ENCODE measurements at regions not wholly inside any gene's neighbourhood (a gene's known extent, or its start where the extent isn't known, plus 50 kb on each side); places are given as distances from the start of the nearest gene placed in this dataset.

DNA sequence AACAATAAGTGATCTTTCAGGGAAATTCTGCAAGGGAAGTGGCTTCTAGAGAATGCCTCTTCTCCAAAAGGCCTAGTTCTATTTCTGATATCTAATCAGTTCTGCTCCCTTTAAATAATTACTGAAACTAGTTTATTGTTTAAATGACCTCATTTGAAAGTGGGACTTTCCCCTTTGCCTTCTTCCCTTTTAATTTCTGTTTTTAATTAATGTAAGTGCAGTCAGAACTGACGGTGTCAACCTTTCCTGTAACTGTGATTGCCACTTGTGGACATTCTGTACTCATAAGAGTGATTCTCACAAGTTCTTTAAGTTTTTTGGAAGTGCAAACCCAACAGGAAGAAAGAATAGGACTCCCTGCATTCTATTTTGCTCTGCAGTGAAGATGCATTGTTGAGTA, 265.3 kb upstream of the PLEKHG7 start:
- H3K4me3 Mint-ChIP-seq, result no peak overlapping the region
- no peak overlapping the region for H3K27ac ChIP-seq (ENCODE audit: low read depth)
- H3K9me3 Mint-ChIP-seq, result no peaks in the 10 kb centered on the region
- H3K27ac Mint-ChIP-seq, result no peak overlapping the region
- no peak overlapping the region for H3K4me3 ChIP-seq
- no peak for ATAC-seq
- no peaks in the 10 kb centered on the region for H3F3A ChIP-seq (replicated peaks; ENCODE audit: low read depth)
- H3K9me2 ChIP-seq (ENCODE audit: insufficient read depth), result peaks cover 18% of the 10 kb centered on the region; the same call in 1 of the 2 replicates
- H3K79me2 ChIP-seq (replicated peaks; ENCODE audit: insufficient read depth), result no peaks in the 10 kb centered on the region
- H4K20me1 ChIP-seq (replicated peaks; ENCODE audit: insufficient read depth), result no peaks in the 10 kb centered on the region
- H2AFZ ChIP-seq, result no peak overlapping the region
- no peaks in the 10 kb centered on the region for H3K36me3 ChIP-seq (ENCODE audit: insufficient read depth)
- H3K27me3 Mint-ChIP-seq (ENCODE audit: insufficient read depth, low read depth, poor library complexity), result no peaks in the 10 kb centered on the region
- H3K4me2 ChIP-seq, result no peak overlapping the region
- H3K4me1 ChIP-seq (ENCODE audit: insufficient read depth), result 0 out of 2 replicates have a peak, but pooled peaks cover 3% of the 10 kb centered on the region
- H3K36me3 Mint-ChIP-seq (ENCODE audit: low read depth), result no peaks in the 10 kb centered on the region
- H3K4me1 Mint-ChIP-seq, result peaks cover 7% of the 10 kb centered on the region
- H3K27me3 ChIP-seq (ENCODE audit: insufficient read depth), result no peaks in the 10 kb centered on the region
- DNase-seq (ENCODE audit: low spot score), result no peak
- TF ChIP-seq, protein P1, sequence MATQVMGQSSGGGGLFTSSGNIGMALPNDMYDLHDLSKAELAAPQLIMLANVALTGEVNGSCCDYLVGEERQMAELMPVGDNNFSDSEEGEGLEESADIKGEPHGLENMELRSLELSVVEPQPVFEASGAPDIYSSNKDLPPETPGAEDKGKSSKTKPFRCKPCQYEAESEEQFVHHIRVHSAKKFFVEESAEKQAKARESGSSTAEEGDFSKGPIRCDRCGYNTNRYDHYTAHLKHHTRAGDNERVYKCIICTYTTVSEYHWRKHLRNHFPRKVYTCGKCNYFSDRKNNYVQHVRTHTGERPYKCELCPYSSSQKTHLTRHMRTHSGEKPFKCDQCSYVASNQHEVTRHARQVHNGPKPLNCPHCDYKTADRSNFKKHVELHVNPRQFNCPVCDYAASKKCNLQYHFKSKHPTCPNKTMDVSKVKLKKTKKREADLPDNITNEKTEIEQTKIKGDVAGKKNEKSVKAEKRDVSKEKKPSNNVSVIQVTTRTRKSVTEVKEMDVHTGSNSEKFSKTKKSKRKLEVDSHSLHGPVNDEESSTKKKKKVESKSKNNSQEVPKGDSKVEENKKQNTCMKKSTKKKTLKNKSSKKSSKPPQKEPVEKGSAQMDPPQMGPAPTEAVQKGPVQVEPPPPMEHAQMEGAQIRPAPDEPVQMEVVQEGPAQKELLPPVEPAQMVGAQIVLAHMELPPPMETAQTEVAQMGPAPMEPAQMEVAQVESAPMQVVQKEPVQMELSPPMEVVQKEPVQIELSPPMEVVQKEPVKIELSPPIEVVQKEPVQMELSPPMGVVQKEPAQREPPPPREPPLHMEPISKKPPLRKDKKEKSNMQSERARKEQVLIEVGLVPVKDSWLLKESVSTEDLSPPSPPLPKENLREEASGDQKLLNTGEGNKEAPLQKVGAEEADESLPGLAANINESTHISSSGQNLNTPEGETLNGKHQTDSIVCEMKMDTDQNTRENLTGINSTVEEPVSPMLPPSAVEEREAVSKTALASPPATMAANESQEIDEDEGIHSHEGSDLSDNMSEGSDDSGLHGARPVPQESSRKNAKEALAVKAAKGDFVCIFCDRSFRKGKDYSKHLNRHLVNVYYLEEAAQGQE (IDR thresholded peaks at IDR 0.05; ENCODE audit: unreplicated experiment), result no peak
- no peak for TF ChIP-seq EZH2 (IDR thresholded peaks at IDR 0.05; ENCODE audit: low read depth, unreplicated experiment)
- no peak for TF ChIP-seq NANOG (IDR thresholded peaks at IDR 0.05; ENCODE audit: borderline replicate concordance)
- no peak for TF ChIP-seq ZNF331 (CRISPR knock-in tag; IDR thresholded peaks at IDR 0.05; ENCODE audit: low read depth)
- TF ChIP-seq ZNF114 (CRISPR knock-in tag; IDR thresholded peaks at IDR 0.05), result no peak
- TF ChIP-seq, protein P2, sequence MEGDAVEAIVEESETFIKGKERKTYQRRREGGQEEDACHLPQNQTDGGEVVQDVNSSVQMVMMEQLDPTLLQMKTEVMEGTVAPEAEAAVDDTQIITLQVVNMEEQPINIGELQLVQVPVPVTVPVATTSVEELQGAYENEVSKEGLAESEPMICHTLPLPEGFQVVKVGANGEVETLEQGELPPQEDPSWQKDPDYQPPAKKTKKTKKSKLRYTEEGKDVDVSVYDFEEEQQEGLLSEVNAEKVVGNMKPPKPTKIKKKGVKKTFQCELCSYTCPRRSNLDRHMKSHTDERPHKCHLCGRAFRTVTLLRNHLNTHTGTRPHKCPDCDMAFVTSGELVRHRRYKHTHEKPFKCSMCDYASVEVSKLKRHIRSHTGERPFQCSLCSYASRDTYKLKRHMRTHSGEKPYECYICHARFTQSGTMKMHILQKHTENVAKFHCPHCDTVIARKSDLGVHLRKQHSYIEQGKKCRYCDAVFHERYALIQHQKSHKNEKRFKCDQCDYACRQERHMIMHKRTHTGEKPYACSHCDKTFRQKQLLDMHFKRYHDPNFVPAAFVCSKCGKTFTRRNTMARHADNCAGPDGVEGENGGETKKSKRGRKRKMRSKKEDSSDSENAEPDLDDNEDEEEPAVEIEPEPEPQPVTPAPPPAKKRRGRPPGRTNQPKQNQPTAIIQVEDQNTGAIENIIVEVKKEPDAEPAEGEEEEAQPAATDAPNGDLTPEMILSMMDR (conservative IDR thresholded peaks at IDR 0.05; ENCODE audit: low read depth in 2 of 2), result no peak
- no peak for TF ChIP-seq EZH2phosphoT487 (IDR thresholded peaks at IDR 0.05; ENCODE audit: unreplicated experiment)

DNA sequence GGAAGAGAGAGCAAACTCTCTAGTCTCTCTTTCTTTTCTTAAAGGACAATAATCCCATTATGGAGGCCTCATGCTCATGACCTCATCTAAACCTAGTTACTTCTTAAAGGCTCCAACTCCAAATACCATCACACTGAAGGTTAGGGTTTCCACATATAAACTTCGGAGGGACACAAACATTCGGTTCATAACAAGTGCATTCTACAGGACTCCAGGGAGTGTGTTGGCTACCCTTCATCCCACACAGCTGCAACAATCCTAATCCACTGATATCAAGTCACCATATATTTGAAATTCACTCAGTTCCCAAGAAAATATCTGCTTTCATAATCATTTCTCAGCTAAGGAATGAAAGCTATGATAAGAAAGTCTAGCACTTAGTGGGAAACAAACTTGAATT, 265.9 kb upstream of the PLEKHG7 start:
- no peak for DNase-seq (ENCODE audit: low spot score)
- no peak for ATAC-seq
- Mint-ChIP-seq H3K27ac (no peak overlapping the region), H3K27me3 (ENCODE audit: insufficient read depth, low read depth, poor library complexity) (no peaks in the 10 kb centered on the region), H3K9me3 (no peaks in the 10 kb centered on the region), H3K36me3 (ENCODE audit: low read depth) (no peaks in the 10 kb centered on the region), H3K4me1 (peaks cover 7% of the 10 kb centered on the region), H3K4me3 (no peak overlapping the region)
- no peaks in the 10 kb centered on the region for H3F3A ChIP-seq (replicated peaks; ENCODE audit: low read depth)
- no peak overlapping the region for H3K4me3 ChIP-seq
- H2AFZ ChIP-seq, result no peak overlapping the region
- no peak overlapping the region for H3K4me2 ChIP-seq
- H3K9me2 ChIP-seq (ENCODE audit: insufficient read depth), result peaks cover 18% of the 10 kb centered on the region; the same call in 1 of the 2 replicates
- H3K27ac ChIP-seq (ENCODE audit: low read depth), result no peak overlapping the region
- no peaks in the 10 kb centered on the region for H3K36me3 ChIP-seq (ENCODE audit: insufficient read depth)
- no peaks in the 10 kb centered on the region for H4K20me1 ChIP-seq (replicated peaks; ENCODE audit: insufficient read depth)
- H3K79me2 ChIP-seq (replicated peaks; ENCODE audit: insufficient read depth), result no peaks in the 10 kb centered on the region
- no peaks in the 10 kb centered on the region for H3K27me3 ChIP-seq (ENCODE audit: insufficient read depth)
- H3K4me1 ChIP-seq (ENCODE audit: insufficient read depth), result 0 out of 2 replicates have a peak, but pooled peaks cover 3% of the 10 kb centered on the region
- TF ChIP-seq NANOG (IDR thresholded peaks at IDR 0.05; ENCODE audit: borderline replicate concordance), result no peak
- TF ChIP-seq, protein P2 (conservative IDR thresholded peaks at IDR 0.05; ENCODE audit: low read depth in 2 of 2), result no peak

All from GM23338 (cell line).